NCI-H1092 treated with DMSO at 0.1 percent for 48 hours (cell line): ENCODE measurements at regions not wholly inside any gene's neighbourhood (a gene's known extent, or its start where the extent isn't known, plus 50 kb on each side); places are given as distances from the start of the nearest gene placed in this dataset.
"Not testable (repeated sequence)": the region's sequence is repeated elsewhere in the genome, so short reads cannot be mapped to it uniquely, and the experiment has no call there.

Experiments
- DNase-seq: peaks from one replicate; lab custom pipeline; 2025; lab: John Stamatoyannopoulos, UW

DNA sequence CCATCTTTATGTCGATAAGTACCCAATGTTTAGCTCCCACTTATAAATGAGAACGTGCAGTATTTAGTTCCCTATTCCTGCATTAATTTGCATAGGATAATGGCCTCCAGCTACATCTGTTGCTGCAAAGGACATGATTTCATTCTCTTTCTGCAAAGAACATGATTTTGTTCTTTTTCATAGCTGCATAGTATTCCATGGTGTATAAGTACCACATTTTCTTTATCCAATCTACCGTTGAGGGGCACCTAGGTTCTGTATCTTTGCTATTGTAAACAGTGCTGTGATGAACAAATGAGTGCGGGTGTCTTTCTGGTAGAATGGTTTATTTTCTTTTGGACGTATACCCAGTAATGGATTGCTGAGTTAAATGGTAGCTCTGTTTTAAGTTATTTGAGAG is 63.0 kb downstream of the HLX start:
- no peak for DNase-seq

DNA sequence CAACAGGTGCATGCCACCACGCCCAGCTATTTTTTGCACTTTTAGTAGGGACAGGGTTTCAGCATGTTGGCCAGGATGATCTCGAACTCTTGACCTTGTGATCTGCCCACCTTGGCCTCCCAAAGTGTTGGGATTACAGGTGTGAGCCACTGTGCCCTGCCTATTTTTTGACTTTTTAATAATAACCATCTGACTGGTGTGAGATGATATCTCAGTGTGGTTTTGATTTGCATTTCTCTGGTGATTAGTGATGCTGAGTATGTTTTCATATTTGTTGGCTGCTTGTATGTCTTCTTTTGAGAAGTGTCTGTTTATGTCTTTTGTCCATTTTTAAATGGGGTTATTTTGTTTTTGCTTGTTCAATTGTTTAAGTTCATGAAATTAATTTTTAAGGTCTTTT is 63.7 kb downstream of the HLX start:
- not testable (repeated sequence) for DNase-seq

DNA sequence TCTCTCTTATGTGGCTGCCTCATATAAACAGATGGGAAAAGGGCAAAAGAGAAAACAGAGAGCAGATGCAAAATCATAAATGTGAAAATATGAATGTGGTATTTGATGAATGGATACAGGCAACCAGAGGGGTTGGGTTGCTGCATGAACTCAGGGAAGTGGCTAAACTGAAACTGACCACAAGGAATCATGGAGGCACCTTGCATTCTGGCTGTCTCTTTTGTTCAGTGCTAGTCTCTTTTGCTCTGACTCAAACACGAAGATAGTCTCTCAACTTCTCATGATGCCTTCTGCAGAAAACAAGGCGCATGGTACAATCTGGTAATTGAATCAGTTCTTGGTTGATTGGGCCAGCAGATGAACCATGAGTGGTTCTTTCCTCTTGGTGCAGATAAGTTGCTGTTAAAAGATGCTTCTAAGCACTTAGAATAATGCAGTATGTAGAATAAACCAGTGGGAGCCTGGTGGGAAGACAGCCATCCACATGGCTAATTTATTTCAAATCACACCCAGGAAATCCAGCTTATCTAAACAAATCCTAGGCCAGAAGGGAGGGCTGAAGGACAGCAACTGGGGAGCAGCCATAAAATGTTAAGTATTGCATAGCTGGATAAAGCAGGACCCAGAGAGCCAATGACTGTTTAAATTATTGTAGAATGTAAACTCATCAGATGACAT is 64.2 kb downstream of the HLX start:
- DNase-seq = peak; percentile 80

GRCh38 chr1:220950576-220950975 is 71.3 kb downstream of the HLX start:
- DNase-seq = no peak

DNA sequence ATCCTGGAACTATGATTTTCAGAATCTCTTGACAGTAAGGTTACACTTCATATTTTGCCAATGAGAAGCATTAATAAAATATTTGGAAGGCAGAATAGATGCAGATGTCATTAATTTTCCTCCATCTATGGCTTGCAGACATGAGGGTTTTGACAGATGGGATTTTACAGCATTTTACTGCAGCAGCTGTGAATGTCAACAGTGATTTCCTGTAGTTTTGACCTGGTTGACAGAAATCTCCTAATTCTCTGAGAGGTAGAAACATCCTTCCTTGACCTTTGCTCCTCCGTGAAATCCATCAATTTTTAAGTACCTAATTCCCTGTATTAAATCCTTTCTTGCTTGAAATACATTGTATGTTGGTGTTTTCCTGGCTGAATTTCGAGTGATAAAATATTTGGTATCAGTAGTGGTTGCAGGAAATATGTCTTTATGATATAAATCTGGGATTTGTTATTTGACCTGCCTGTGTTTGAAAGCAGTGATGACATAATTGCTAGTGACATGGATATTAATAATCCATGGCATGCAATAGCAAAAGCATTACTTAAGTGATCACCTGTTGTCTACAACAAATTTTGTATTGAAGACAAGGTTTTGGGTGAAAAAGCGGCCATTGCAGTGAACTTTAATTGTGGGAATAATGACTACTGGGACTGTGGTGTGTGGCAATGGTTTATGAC is 73.9 kb downstream of the HLX start:
- no peak for DNase-seq

DNA sequence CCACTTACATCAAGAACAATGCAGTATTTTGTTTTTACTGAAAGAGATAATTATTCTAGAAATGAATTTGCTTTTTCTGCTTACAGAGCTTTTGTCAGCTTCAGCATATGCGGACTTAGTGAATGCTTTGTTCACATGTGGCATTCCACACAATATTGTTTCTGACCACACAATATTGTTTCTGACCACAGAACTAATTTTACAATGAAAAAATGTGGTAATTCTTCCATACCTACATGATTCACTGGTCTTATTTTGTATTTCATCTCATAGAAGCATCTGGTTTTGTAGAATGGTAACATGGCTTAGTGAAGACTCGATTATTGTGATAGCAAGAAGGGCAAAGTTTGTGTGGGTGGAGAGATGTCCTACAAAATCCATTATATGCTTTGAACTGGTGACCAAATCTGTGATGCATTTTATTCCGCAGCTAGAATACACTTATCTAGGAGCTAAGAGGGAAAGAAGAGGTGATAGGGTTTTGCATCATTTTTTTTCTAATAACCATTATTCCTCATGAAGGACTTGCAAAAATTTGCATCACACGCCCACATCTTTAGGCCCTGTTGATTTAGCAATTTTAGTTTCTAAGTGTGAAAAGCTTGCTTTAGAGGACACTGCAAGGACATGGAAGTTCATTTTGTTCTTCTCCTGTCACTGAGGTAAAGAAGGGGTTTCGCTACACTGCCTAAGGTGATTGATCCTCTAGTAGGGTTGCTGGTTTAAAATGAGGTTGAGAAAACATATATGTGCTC is 75.3 kb downstream of the HLX start:
- no peak for DNase-seq

GRCh38 chr1:220955116-220955515 is 75.9 kb downstream of the HLX start:
- DNase-seq = no peak

DNA sequence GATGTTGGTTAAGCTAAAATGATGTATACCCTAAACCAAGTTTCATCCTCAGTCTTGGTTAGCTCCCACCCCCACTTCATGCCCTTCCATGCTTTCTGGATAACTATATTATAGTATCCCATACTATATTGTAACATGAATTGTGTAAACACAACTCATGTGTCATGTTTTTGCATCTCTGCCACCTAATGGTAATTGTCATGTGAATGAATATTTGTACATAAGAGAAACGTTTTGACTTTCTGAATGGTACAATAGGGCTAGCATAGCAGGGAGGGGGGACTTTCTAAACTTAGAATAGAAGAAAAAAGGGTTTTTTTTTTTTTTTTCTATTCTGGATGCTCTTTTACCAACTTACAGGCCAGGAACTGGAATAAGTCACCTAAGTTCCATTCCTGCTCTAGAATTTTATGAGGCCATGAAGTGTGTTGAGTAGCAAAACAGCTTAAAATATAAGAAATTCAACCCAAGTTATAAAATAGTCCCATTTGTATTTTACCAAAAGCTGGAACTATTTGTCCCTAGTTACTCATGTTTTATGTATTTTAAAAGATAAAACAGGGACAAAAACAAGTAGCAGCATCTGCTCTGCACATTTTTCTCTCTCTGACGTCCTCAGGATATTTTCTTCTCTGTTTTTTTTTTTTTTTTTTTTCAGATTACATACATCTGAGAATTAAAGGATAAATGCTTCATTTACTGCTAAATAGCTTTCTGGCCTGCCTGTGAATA is 77.4 kb downstream of the HLX start:
- no peak for DNase-seq

DNA sequence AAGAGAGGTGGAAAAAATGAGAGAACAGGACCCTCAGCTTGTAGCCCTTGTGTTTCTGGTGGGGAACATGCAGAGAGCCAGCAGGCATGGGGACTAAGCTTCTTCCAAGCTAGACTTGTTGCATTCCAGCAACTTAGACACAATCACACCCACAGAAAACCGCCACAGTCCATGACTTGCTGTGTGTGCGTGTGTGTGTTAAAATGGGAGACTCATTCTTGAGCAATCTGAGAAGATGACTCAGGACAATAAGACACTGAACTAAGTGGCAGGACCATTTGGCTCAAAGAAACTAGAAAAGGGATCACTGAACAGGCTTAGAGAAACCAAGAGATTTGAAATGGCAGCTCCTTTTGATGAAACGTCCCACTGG is 78.0 kb downstream of the HLX start:
- DNase-seq = no peak

DNA sequence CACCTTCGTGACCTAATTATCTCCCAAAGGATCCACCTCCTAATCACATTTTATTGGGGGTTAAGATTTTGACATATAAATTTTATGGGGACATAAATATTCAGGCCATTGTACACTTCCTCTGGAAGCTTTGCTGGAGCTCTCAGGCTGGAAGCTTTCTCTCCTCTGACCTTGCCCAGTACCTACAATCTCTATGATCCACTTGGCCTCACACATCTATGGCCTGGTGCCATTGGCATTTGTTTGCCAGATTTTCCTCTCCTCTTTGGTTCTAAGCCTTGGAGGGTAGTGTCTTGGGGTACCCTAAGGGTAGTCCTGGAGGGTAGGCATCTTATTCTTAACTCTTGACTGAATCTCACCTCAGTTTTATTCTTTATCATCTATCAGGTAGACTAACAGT is 79.0 kb downstream of the HLX start:
- DNase-seq = no peak

- no peak for DNase-seq
These were observed 82.9 kb downstream of the HLX start for GRCh38 chr1:220962031-220962751.

GRCh38 chr1:220966041-220966440 is 86.8 kb downstream of the HLX start:
- no peak for DNase-seq

DNA sequence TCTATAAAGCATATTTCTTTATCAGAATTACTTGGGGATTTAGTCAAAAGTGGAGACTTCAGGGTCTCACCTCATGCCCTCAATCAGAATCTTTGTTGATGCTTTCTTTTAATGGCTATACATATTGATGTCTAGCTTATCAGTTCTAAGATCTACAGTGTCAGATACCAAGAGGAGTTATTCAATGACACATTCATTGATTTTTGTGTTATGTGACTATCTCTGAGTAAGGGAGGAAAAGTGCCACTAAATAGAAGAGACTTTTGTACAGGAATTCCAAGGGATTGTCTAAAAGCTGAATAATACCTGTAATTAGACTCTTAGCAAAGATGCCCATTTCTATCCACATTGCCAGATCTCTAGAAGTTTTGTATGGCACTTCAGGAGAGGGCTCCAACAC is 87.2 kb downstream of the HLX start:
- no peak for DNase-seq

- no peak for DNase-seq
These were observed 87.8 kb downstream of the HLX start for GRCh38 chr1:220966881-220967611.

GRCh38 chr1:220967911-220968310 is 88.7 kb downstream of the HLX start:
- DNase-seq = no peak

GRCh38 chr1:220969281-220969680 is 90.0 kb downstream of the HLX start:
- not testable (repeated sequence) for DNase-seq

DNA sequence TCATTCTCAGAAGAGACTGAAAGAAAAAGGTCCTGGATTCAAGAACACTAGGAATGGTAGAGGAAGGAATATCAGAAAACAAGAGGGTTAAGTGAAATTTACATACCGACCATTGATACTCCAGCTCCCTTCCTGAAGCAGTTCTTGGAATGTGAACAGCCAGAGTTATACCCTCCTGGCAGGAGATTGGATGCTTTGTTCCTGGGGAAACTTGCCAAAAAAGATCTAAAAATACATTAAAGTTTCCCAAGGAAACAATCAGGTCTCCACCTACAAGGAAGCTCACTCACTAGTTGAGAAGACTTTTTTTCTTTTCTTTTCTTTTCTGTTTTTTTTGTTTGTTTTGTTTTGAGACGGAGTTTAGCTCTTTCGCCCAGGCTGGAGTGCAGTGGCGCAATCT is 91.1 kb downstream of the HLX start:
- no peak for DNase-seq

DNA sequence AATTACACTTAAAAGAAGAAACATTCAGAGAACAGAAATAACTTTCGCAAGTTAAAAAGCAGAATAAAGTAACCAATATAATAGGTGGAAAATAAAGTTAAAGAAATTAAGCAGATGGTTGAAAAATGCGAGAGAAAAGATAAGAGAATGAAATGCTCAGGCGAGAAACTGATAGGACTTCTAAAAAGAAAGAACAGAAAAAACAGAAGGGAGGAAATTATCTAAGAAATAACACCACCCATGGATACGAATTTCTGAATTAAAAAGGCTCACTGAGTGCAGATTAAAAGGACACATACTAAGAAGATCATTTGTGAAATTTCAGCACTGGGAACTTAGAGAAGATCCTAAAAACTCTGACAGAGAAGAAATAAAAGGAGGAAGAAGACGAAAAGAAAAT is 92.0 kb downstream of the HLX start:
- DNase-seq = no peak

- DNase-seq = no peak
These were observed 95.2 kb downstream of the HLX start for GRCh38 chr1:220974431-220974830.

GRCh38 chr1:220976390-220976789 is 97.1 kb downstream of the HLX start:
- DNase-seq = no peak

DNA sequence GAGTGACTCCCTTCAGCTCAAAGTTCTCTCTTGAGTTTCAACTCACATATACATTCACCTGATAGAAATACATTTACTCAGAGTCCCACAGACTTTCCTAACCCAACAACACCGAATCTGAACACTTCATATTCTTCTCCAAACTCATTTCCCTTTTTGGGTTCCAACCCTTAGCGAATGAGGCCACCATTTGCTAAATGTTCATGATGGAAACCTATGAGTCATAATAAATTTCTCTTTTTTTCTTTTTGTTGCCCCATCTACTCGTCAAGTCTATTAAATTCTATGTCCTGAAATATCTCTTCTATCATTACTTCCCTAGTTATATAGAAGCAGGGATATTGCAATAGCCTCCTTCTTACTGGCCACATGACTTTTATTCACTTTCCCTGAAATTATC is 100.1 kb downstream of the HLX start:
- DNase-seq = no peak
